ENCODE measurements at regions not wholly inside any gene's neighbourhood (a gene's known extent, or its start where the extent isn't known, plus 50 kb on each side); places are given as distances from the start of the nearest gene placed in this dataset.

GRCh38 chr18:77983270-77983669, 733.6 kb downstream of the GALR1 start:
- TF ChIP-seq CTCF (IDR thresholded peaks at IDR 0.05) (no peak), POLR2A (IDR thresholded peaks at IDR 0.05) (no peak)

Measured in heart left ventricle (tissue), 13 donors.